ENCODE measurements at regions not wholly inside any gene's neighbourhood (a gene's known extent, or its start where the extent isn't known, plus 50 kb on each side); places are given as distances from the start of the nearest gene placed in this dataset.

- no peak for DNase-seq (ENCODE audit: low spot score)
Observed at GRCh38 chr11:127223026-127223425, 222.5 kb upstream of the KIRREL3 start.

GRCh38 chr11:127219704-127220103 lies 219.1 kb upstream of the KIRREL3 start:
- no peak for DNase-seq (ENCODE audit: low spot score)

- DNase-seq (ENCODE audit: low spot score) = no peak
Observed at GRCh38 chr11:127218275-127218608, 217.7 kb upstream of the KIRREL3 start.

- no peak for DNase-seq (ENCODE audit: low spot score)
Observed at GRCh38 chr11:127217452-127218274, 217.1 kb upstream of the KIRREL3 start.

- no peak for DNase-seq (ENCODE audit: low spot score)
Observed at GRCh38 chr11:127205688-127206217, 205.2 kb upstream of the KIRREL3 start.

- DNase-seq (ENCODE audit: low spot score) = no peak
Observed at GRCh38 chr11:127203490-127203889, 202.9 kb upstream of the KIRREL3 start.

GRCh38 chr11:127202105-127202504 lies 201.5 kb upstream of the KIRREL3 start:
- no peak for DNase-seq (ENCODE audit: low spot score)

GRCh38 chr11:127199306-127199801 lies 198.8 kb upstream of the KIRREL3 start:
- DNase-seq (ENCODE audit: low spot score) = no peak

- DNase-seq (ENCODE audit: low spot score) = no peak
Observed at GRCh38 chr11:127195501-127196120, 195.0 kb upstream of the KIRREL3 start.

- no peak for DNase-seq (ENCODE audit: low spot score)
Observed at GRCh38 chr11:127194521-127194920, 194.0 kb upstream of the KIRREL3 start.

GRCh38 chr11:127193950-127194349 lies 193.4 kb upstream of the KIRREL3 start:
- DNase-seq (ENCODE audit: low spot score) = no peak

GRCh38 chr11:127191689-127192088 lies 191.1 kb upstream of the KIRREL3 start:
- no peak for DNase-seq (ENCODE audit: low spot score)

GRCh38 chr11:127191261-127191660 lies 190.7 kb upstream of the KIRREL3 start:
- DNase-seq (ENCODE audit: low spot score) = no peak

GRCh38 chr11:127182586-127183203 lies 182.1 kb upstream of the KIRREL3 start:
- DNase-seq (ENCODE audit: low spot score) = no peak

- DNase-seq (ENCODE audit: low spot score) = no peak
Observed at GRCh38 chr11:127157225-127157624, 156.7 kb upstream of the KIRREL3 start.

GRCh38 chr11:127149410-127149809 lies 148.8 kb upstream of the KIRREL3 start:
- no peak for DNase-seq (ENCODE audit: low spot score)

- no peak for DNase-seq (ENCODE audit: low spot score)
Observed at GRCh38 chr11:127143251-127143650, 142.7 kb upstream of the KIRREL3 start.

- no peak for DNase-seq (ENCODE audit: low spot score)
Observed at GRCh38 chr11:127138613-127139012, 138.0 kb upstream of the KIRREL3 start.

- no peak for DNase-seq (ENCODE audit: low spot score)
Observed at GRCh38 chr11:127137771-127138280, 137.3 kb upstream of the KIRREL3 start.

GRCh38 chr11:127136438-127136837 lies 135.9 kb upstream of the KIRREL3 start:
- no peak for DNase-seq (ENCODE audit: low spot score)

GRCh38 chr11:127135256-127135655 lies 134.7 kb upstream of the KIRREL3 start:
- DNase-seq (ENCODE audit: low spot score) = no peak

- no peak for DNase-seq (ENCODE audit: low spot score)
Observed at GRCh38 chr11:127133061-127133460, 132.5 kb upstream of the KIRREL3 start.

GRCh38 chr11:127130321-127130720 lies 129.8 kb upstream of the KIRREL3 start:
- DNase-seq (ENCODE audit: low spot score) = no peak
